ENCODE measurements at regions not wholly inside any gene's neighbourhood (a gene's known extent, or its start where the extent isn't known, plus 50 kb on each side); places are given as distances from the start of the nearest gene placed in this dataset.

- TF ChIP-seq CTCF (IDR thresholded peaks at IDR 0.05; ENCODE audit: insufficient read depth, low read length, poor library complexity, severe bottlenecking) (no peak), EZH2phosphoT487 (conservative IDR thresholded peaks at IDR 0.05; ENCODE audit: low read length) (no peak)
These were observed 732.8 kb upstream of the GOLIM4 start for GRCh38 chr3:168828536-168828935.
